ENCODE measurements at regions not wholly inside any gene's neighbourhood (a gene's known extent, or its start where the extent isn't known, plus 50 kb on each side); places are given as distances from the start of the nearest gene placed in this dataset.

DNA sequence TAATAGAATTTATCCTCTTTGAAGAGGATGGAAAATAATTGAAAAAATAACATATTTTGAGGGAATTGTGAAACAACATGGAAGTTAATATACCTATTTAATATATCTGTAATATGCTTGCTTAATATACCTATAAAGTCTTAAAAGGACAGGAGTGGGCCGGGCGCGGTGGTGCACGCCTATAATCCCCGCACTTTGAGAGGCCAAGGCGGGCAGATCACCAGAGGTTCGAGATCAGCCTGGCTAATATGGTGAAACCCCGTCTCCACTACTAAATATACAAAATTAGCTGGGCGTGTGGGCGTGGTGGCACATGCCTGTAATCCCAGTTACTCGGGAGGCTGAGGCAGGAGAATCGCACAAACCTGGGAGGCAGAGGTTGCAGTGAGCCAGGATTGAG, 254.9 kb downstream of the TMX3 start:
- no peak overlapping the region for H3K4me2 ChIP-seq (ENCODE audit: insufficient read depth in 1 of 2, low read depth in 2 of 2, low read length in 2 of 2)
- H4K20me1 ChIP-seq (replicated peaks in 1 of 2; ENCODE audit: control insufficient read depth in 1 of 2, insufficient read depth in 2 of 2, low read length in 2 of 2): no peaks in the 10 kb centered on the region
- no peak overlapping the region for H3K4ac ChIP-seq (replicated peaks; ENCODE audit: insufficient read length, low read depth, low read length)
- no peak overlapping the region for H3K23ac ChIP-seq (ENCODE audit: insufficient read length)
- no peaks in the 10 kb centered on the region for H3K79me1 ChIP-seq (ENCODE audit: low read depth, low read length)
- no peak overlapping the region for H4K91ac ChIP-seq (replicated peaks; ENCODE audit: insufficient read length, low read length)
- no peak overlapping the region for H4K5ac ChIP-seq (ENCODE audit: insufficient read length, low read depth, low read length)
- no peak overlapping the region for H3K56ac ChIP-seq (replicated peaks; ENCODE audit: insufficient read length, low read depth, low read length)
- H3K27ac ChIP-seq (ENCODE audit: low read depth, low read length): no peak overlapping the region
- no peak overlapping the region for H2BK5ac ChIP-seq (ENCODE audit: low read depth, low read length)
- H2BK120ac ChIP-seq (replicated peaks; ENCODE audit: low read depth, low read length): no peak overlapping the region
- no peak overlapping the region for H2BK12ac ChIP-seq (ENCODE audit: low read depth, low read length)
- TF ChIP-seq CBX5 (IDR thresholded peaks at IDR 0.05; ENCODE audit: low read depth, low read length): no peak
- TF ChIP-seq EP300 (IDR thresholded peaks at IDR 0.05; ENCODE audit: borderline replicate concordance in 1 of 2, low read depth in 2 of 2, low read length in 2 of 2): no peak
- no peak for TF ChIP-seq TAF1 (IDR thresholded peaks at IDR 0.05; ENCODE audit: low read depth, low read length)
- TF ChIP-seq SIRT6 (IDR thresholded peaks at IDR 0.05; ENCODE audit: low read length): no peak
- TF ChIP-seq JUN (IDR thresholded peaks at IDR 0.05; ENCODE audit: low read depth, low read length): no peak
- TF ChIP-seq HDAC2 (IDR thresholded peaks at IDR 0.05; ENCODE audit: borderline replicate concordance in 1 of 2, low read depth in 2 of 2, low read length in 2 of 2): no peak
- no peak for TF ChIP-seq RBBP5 (IDR thresholded peaks at IDR 0.05; ENCODE audit: borderline replicate concordance, low read depth, low read length)
- no peak for TF ChIP-seq CTBP2 (IDR thresholded peaks at IDR 0.05; ENCODE audit: borderline replicate concordance, insufficient read depth, insufficient read length, low read length)
- no peak for TF ChIP-seq CEBPB (IDR thresholded peaks at IDR 0.05; ENCODE audit: low read depth, low read length)
- no peak for TF ChIP-seq JUND (IDR thresholded peaks at IDR 0.05; ENCODE audit: low read length)
- TF ChIP-seq HDAC6 (IDR thresholded peaks at IDR 0.05; ENCODE audit: low read depth, low read length): no peak
- no peak for TF ChIP-seq FOSL1 (IDR thresholded peaks at IDR 0.05; ENCODE audit: insufficient read depth, low read depth, low read length)
- TF ChIP-seq KDM1A (IDR thresholded peaks at IDR 0.05; ENCODE audit: borderline replicate concordance, low read length): no peak
- TF ChIP-seq, protein P1, sequence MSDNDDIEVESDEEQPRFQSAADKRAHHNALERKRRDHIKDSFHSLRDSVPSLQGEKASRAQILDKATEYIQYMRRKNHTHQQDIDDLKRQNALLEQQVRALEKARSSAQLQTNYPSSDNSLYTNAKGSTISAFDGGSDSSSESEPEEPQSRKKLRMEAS (IDR thresholded peaks at IDR 0.05): no peak
- no peak overlapping the region for H3K4me3 ChIP-seq (ENCODE audit: extremely low read depth in 1 of 4, insufficient read depth in 2 of 4, low read depth in 3 of 4, low read length in 4 of 4)
- no peaks in the 10 kb centered on the region for H3K4me1 ChIP-seq (replicated peaks in 1 of 4; ENCODE audit: control insufficient read depth in 3 of 4, insufficient read depth in 4 of 4, low read length in 3 of 4)
- no peak for DNase-seq (ENCODE audit: low read depth in 1 of 2, low spot score in 2 of 2)
- no peak for FAIRE-seq
- H2AK5ac ChIP-seq (ENCODE audit: low read depth, low read length): no peak overlapping the region
- H3K9me3 ChIP-seq (ENCODE audit: insufficient read depth in 2 of 2, low read depth in 1 of 2, low read length in 1 of 2): no peaks in the 10 kb centered on the region
- no peak overlapping the region for H4K8ac ChIP-seq (ENCODE audit: extremely low read depth, insufficient read depth, low read length)
- no peak overlapping the region for H2AFZ ChIP-seq (ENCODE audit: low read length)
- no peaks in the 10 kb centered on the region for H3K79me2 ChIP-seq (ENCODE audit: control insufficient read depth in 1 of 2, insufficient read depth in 2 of 2, low read length in 2 of 2)
- CTCF ChIA-PET (ENCODE audit: partially characterized antibody): no interaction called here
- no peak overlapping the region for H3K14ac ChIP-seq (ENCODE audit: insufficient read length)
- no peak overlapping the region for H2BK20ac ChIP-seq (ENCODE audit: low read length)
- H3K18ac ChIP-seq (ENCODE audit: extremely low read depth, low read length): no peak overlapping the region
- POLR2A ChIA-PET (ENCODE audit: partially characterized antibody): no interaction called here
- H3K27me3 ChIP-seq (replicated peaks in 1 of 4; ENCODE audit: control insufficient read depth in 3 of 4, extremely low read depth in 1 of 4, insufficient read depth in 3 of 4, low read length in 3 of 4): no peaks in the 10 kb centered on the region
- 93% methylated on average over 12 of the region's 12 CpGs; no CpG with 5 or more reads in 1 of the 2 experiments for WGBS, 2 experiments (ENCODE audit: extremely low coverage in 1 of 2, insufficient coverage in 1 of 2, insufficient read length in 1 of 2, insufficient replicate concordance in 2 of 2, low coverage in 1 of 2, low lambda C conversion rate in 2 of 2, missing lambda C conversion rate in 1 of 2)
- no peak overlapping the region for H2BK15ac ChIP-seq (ENCODE audit: low read length)
- no peaks in the 10 kb centered on the region for H3K23me2 ChIP-seq (ENCODE audit: low read depth, low read length)
- H3K9ac ChIP-seq (replicated peaks in 1 of 4; ENCODE audit: extremely low read depth in 1 of 4, low read depth in 3 of 4, low read length in 3 of 4): no peak overlapping the region
- H3K36me3 ChIP-seq (ENCODE audit: control insufficient read depth in 2 of 4, insufficient read depth in 4 of 4, low read length in 3 of 4): no peaks in the 10 kb centered on the region
